ENCODE measurements at regions not wholly inside any gene's neighbourhood (a gene's known extent, or its start where the extent isn't known, plus 50 kb on each side); places are given as distances from the start of the nearest gene placed in this dataset.

- no peaks in the 10 kb centered on the region for H3K79me2 ChIP-seq (ENCODE audit: insufficient read depth, low read length)
- H3K36me3 ChIP-seq (ENCODE audit: insufficient read depth, low read length): no peaks in the 10 kb centered on the region
- no peak overlapping the region for H3K4me2 ChIP-seq (ENCODE audit: insufficient read depth, low read length)
- TF ChIP-seq EZH2 (IDR thresholded peaks at IDR 0.05; ENCODE audit: borderline replicate concordance, low read depth, low read length, severe bottlenecking) (no peak), CTCF (IDR thresholded peaks at IDR 0.05; ENCODE audit: borderline replicate concordance, extremely low read depth, low read length, poor library complexity, severe bottlenecking) (no peak)
- H4K20me1 ChIP-seq (ENCODE audit: insufficient read depth, low read length): no peaks in the 10 kb centered on the region
- no peaks in the 10 kb centered on the region for H3K9me3 ChIP-seq (ENCODE audit: insufficient read depth, low read length, severe bottlenecking)
- DNase-seq (no peak), ATAC-seq (ENCODE audit: insufficient read depth, low read depth) (no peak)
- H2AFZ ChIP-seq (ENCODE audit: low read depth, low read length): no peak overlapping the region
- H3K4me3 ChIP-seq (ENCODE audit: low read depth in 1 of 2, low read length in 2 of 2): no peak overlapping the region
- no peaks in the 10 kb centered on the region for H3K4me1 ChIP-seq (ENCODE audit: insufficient read depth, low read length)
- no peak overlapping the region for H3K9ac ChIP-seq (ENCODE audit: low read depth, low read length)
- H3K27me3 ChIP-seq (ENCODE audit: insufficient read depth, low read length, poor library complexity): peaks cover 5% of the 10 kb centered on the region
- no peak overlapping the region for H3K27ac ChIP-seq (ENCODE audit: low read length)
Measured at GRCh38 chr10:70982443-70982842, 94.1 kb upstream of the PCBD1 start.

DNA sequence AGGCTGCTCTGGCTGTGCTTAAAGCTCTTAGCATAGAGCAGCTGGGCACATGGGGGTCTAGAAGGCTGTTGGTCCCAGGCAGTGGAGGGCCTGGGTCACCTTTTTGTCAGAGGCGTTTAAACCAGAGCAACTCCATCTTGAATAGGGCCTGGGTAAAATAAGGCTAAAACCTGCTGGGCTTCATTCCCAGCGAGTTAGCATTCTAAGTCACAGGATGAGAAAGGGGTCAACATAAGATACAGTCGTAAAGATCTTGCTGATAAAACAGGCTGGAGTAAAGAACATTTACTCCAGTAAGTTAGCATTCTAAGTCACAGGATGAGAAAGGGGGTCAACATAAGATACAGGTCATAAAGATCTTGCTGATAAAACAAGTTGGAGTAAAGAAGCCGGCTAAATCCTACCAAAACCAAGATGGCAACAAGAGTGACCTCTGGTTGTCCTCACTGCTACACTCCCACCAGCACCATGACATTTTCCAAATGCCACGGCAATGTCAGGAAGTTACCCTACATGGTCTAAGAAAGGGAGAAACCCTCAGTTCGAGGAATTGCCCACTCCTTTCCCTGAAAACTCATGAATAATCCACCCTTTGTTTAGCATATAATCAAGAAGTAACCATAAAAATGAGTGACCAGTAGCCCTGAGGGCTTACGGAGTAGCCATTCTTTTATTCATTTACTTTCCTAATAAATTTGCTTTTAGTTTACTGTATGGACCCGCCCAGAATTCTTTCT is 96.8 kb upstream of the PCBD1 start:
- Histone ChIP-seq H3K4me1 (ENCODE audit: insufficient read depth, low read length) (no peaks in the 10 kb centered on the region), H3K27ac (ENCODE audit: low read length) (no peak overlapping the region)
- no peak for DNase-seq

GRCh38 chr10:70985824-70986622 is 97.7 kb upstream of the PCBD1 start:
- ATAC-seq (ENCODE audit: insufficient read depth, low read depth): no peak
- no peaks in the 10 kb centered on the region for H3K36me3 ChIP-seq (ENCODE audit: insufficient read depth, low read length)
- no peaks in the 10 kb centered on the region for H4K20me1 ChIP-seq (ENCODE audit: insufficient read depth, low read length)
- no peaks in the 10 kb centered on the region for H3K79me2 ChIP-seq (ENCODE audit: insufficient read depth, low read length)
- DNase-seq: peak; percentile 7
- no peak overlapping the region for H3K9ac ChIP-seq (ENCODE audit: low read depth, low read length)
- H2AFZ ChIP-seq (ENCODE audit: low read depth, low read length): no peak overlapping the region
- no peaks in the 10 kb centered on the region for H3K9me3 ChIP-seq (ENCODE audit: insufficient read depth, low read length, severe bottlenecking)
- no peak overlapping the region for H3K4me2 ChIP-seq (ENCODE audit: insufficient read depth, low read length)
- no peaks in the 10 kb centered on the region for H3K4me1 ChIP-seq (ENCODE audit: insufficient read depth, low read length)
- H3K27me3 ChIP-seq (ENCODE audit: insufficient read depth, low read length, poor library complexity): peaks cover 5% of the 10 kb centered on the region
- no peak overlapping the region for H3K4me3 ChIP-seq (ENCODE audit: low read depth in 1 of 2, low read length in 2 of 2)
- TF ChIP-seq EZH2 (IDR thresholded peaks at IDR 0.05; ENCODE audit: borderline replicate concordance, low read depth, low read length, severe bottlenecking) (no peak), CTCF (IDR thresholded peaks at IDR 0.05; ENCODE audit: borderline replicate concordance, extremely low read depth, low read length, poor library complexity, severe bottlenecking) (no peak)
- no peak overlapping the region for H3K27ac ChIP-seq (ENCODE audit: low read length)

More for the DNA sequence above, 96.8 kb upstream of the PCBD1 start:
- Histone ChIP-seq H3K79me2 (ENCODE audit: insufficient read depth, low read length) (no peaks in the 10 kb centered on the region), H3K4me2 (ENCODE audit: insufficient read depth, low read length) (no peak overlapping the region), H2AFZ (ENCODE audit: low read depth, low read length) (no peak overlapping the region), H3K9me3 (ENCODE audit: insufficient read depth, low read length, severe bottlenecking) (no peaks in the 10 kb centered on the region), H3K4me3 (ENCODE audit: low read depth in 1 of 2, low read length in 2 of 2) (no peak overlapping the region), H3K36me3 (ENCODE audit: insufficient read depth, low read length) (no peaks in the 10 kb centered on the region), H3K9ac (ENCODE audit: low read depth, low read length) (no peak overlapping the region), H3K27me3 (ENCODE audit: insufficient read depth, low read length, poor library complexity) (peaks cover 5% of the 10 kb centered on the region), H4K20me1 (ENCODE audit: insufficient read depth, low read length) (no peaks in the 10 kb centered on the region)
- TF ChIP-seq CTCF (IDR thresholded peaks at IDR 0.05; ENCODE audit: borderline replicate concordance, extremely low read depth, low read length, poor library complexity, severe bottlenecking) (no peak), EZH2 (IDR thresholded peaks at IDR 0.05; ENCODE audit: borderline replicate concordance, low read depth, low read length, severe bottlenecking) (no peak)
- no peak for ATAC-seq (ENCODE audit: insufficient read depth, low read depth)
